ENCODE measurements at regions not wholly inside any gene's neighbourhood (a gene's known extent, or its start where the extent isn't known, plus 50 kb on each side); places are given as distances from the start of the nearest gene placed in this dataset.

DNA sequence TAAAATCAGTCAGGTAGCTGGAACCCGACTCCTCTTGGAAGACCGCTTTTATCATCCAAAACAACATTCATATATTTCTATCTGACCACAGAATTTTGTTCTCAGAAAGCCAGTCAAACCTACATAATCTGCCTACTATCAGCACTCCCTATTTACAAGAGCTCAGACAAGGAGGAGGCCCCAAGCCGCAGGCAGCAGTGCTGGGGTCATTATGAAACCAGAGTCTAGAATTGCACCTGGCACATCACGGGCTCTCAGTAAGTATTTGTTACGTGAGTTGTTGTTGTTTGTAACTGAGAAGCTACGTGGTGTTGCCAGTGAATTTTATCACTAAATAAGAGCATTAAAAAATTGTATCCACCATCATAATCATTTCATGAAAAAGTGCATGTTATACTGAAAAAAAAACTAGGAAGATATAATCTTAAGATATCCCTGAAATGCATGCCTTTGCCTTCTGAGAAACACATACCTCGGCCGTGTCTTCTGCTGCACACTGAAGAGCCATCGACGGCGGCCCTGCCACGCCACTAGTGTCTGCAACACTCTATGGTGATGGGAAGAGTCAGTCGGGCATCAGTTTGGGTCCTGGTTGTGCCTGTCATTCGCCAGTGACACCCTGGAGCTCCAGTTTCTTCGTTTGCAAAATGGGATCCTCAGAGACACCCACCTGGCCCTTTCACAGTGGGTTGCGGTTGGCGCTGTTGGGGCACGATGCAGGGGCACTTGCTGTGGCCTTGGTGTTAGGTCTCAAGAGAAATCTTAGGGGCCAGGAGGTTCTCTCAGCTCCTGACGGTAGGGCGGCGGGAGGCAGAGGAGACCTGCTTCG is 505.9 kb downstream of the EIPR1 start:
- no peak for DNase-seq (ENCODE audit: low spot score)

GRCh38 chr2:2870106-2870505 is 507.5 kb downstream of the EIPR1 start:
- no peak for DNase-seq (ENCODE audit: low spot score)

GRCh38 chr2:2869553-2869952 is 508.1 kb downstream of the EIPR1 start:
- no peak for DNase-seq (ENCODE audit: low spot score)

DNA sequence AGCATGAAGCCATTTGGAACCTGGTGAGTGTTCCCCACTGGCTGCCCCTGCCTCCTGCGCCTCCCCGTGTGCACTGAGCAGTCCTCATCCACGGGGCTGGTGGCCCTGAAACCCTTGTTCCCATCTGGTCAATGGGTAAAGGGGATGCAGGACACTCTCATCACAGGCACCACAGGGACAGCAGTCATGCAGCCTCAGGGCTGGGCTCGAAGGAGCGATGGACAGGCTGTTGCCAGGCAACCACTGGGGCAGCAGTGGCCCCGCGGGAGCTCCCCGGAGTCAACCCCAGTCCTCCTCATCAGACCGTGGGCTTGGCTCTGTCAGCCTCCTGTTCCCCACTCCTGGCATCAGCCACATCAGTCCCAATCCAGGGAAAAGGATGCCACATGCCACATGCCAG is 509.5 kb downstream of the EIPR1 start:
- no peak for DNase-seq (ENCODE audit: low spot score)

- DNase-seq (ENCODE audit: low spot score): no peak
Observed at GRCh38 chr2:2867397-2867979, 510.1 kb downstream of the EIPR1 start.

DNA sequence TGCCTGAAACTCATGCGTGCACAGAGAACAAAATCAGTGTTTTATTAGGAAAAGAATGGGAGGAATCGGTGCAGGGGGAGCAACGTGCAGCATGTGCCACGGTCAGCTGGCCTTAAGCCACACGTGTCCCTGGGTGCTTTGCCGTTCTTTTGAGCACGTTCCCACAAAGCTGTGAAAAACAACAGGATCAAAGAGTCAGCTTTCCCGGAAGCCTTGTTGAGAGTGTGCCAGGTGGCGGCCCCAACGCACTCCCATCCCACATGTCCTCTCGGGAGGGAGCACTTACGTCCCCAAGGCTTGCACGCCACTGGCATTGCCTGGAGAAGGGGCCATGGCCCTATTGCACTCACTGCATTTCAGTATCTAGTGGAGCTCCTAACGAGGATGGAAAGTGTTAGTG is 511.2 kb downstream of the EIPR1 start:
- DNase-seq (ENCODE audit: low spot score): no peak

DNA sequence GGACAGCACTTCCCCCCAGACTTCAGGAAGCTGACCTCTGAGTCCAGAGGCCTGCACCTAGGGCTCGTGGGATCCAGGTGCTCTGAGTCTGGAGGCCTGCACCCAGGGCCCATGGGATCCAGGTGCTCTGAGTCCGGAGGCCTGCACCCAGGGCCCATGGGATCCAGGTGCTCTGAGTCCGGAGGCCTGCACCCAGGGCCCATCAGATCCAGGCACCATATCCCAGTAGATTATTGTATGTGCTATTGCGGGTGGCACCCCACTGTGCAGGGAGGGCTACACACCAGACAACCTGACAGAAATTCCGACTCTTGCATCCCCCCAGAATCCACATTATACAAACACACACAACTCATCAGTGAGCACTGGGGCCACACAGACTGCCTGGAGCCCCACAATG is 515.2 kb downstream of the EIPR1 start:
- no peak for DNase-seq (ENCODE audit: low spot score)

- DNase-seq (ENCODE audit: low spot score): no peak
Observed at GRCh38 chr2:2861666-2862240, 515.9 kb downstream of the EIPR1 start.

- DNase-seq (ENCODE audit: low spot score): no peak
Observed at GRCh38 chr2:2860589-2861300, 516.9 kb downstream of the EIPR1 start.

GRCh38 chr2:2859732-2860131 is 517.9 kb downstream of the EIPR1 start:
- DNase-seq (ENCODE audit: low spot score): no peak

GRCh38 chr2:2859164-2859563 is 518.5 kb downstream of the EIPR1 start:
- DNase-seq (ENCODE audit: low spot score): no peak

GRCh38 chr2:2856723-2857415 is 520.7 kb downstream of the EIPR1 start:
- peak; percentile 63 for DNase-seq (ENCODE audit: low spot score)

DNA sequence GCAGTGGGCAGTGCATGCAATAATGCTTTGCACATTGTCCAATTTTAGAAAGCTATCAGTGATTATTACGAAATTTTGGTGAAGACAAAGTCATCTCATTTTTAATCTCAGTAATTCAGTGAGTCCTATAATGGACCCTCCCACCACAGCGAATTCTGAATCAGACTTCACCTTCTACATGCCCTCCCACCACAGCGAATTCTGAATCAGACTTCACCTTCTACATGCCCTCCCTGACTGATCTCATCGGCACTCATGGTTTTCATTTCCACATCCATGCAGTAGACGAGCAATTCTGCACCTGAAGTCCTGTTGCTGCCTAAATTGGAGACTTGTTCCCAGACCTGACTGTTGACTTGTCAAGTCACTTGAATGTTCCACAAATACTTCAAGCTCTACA is 522.3 kb downstream of the EIPR1 start:
- no peak for DNase-seq (ENCODE audit: low spot score)

GRCh38 chr2:2853346-2853745 is 522.3 kb upstream of the MYT1L start:
- DNase-seq (ENCODE audit: low spot score): no peak

DNA sequence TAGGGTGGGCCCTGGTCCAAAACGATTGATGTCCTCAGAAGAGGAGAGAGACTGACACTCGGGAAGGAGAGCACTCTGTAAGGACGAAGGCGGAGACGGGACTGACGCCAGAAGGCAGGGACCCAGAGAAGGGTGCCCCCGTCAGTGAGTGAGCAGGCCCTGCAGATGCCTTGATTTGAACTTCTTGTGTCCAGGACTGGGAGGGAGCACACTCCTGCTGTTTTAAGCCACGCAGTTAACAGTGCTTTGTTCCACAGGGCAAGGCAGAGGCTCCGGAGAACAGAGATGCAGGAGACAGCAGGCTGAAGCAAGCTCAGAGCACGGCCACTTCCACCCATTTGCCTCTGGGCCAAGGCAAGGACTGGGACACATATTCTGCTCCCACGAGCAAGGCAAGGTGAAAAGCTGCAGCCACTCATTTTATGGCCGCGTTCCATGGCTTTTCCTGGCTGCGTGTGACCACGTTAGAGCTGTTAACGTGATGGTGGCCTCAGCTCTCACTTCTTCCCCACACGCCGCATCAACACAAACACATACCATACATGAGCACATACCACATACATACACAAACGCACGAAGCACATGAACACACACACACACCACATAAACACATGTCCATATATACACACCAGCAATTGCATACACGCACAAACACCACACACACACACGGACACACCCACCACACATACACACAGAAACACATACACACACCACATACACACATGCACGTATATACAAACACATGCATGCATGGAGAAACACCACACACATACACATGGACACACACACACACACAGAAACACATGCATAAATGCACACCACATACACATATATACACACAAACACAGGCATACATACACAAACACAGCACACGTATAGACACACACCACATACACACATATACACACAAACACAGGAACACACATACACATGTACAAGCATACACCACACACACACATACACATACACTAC is 521.0 kb upstream of the MYT1L start:
- DNase-seq (ENCODE audit: low spot score): no peak

- DNase-seq (ENCODE audit: low spot score): no peak
Observed at GRCh38 chr2:2851316-2851715, 520.2 kb upstream of the MYT1L start.

GRCh38 chr2:2850859-2851258 is 519.8 kb upstream of the MYT1L start:
- DNase-seq (ENCODE audit: low spot score): no peak

- DNase-seq (ENCODE audit: low spot score): no peak
Observed at GRCh38 chr2:2850218-2850755, 519.2 kb upstream of the MYT1L start.

GRCh38 chr2:2849464-2850217 is 518.6 kb upstream of the MYT1L start:
- DNase-seq (ENCODE audit: low spot score): no peak
